H1 (cell line): ENCODE measurements at regions not wholly inside any gene's neighbourhood (a gene's known extent, or its start where the extent isn't known, plus 50 kb on each side); places are given as distances from the start of the nearest gene placed in this dataset.
"Not testable (repeated sequence)": the region's sequence is repeated elsewhere in the genome, so short reads cannot be mapped to it uniquely, and the experiment has no call there.

Source experiments
- CTCF ChIA-PET: fragments of 300-600 bp; sonication (Branson Sonifier 250); formaldehyde crosslinking; loops from one replicate; lab custom pipeline; 2021; ENCODE audit not compliant: partially characterized antibody; lab: Charles Lee
- POLR2A ChIA-PET: fragments of 300-600 bp; sonication (Branson Sonifier 250); formaldehyde crosslinking; loops from one replicate; lab custom pipeline; 2021; ENCODE audit warnings: inconsistent platforms; ENCODE audit not compliant: partially characterized antibody; lab: Charles Lee
- DNase-seq, 2 experiments: peaks; one replicate each; pipeline versions ENCODE4 v3.0.0 to v3.0.0-alpha.2; 2010 to 2022; ENCODE audit warnings: low spot score in 2 of 2, low read depth in 1 of 2, mixed read lengths in 1 of 2
- FAIRE-seq: peaks from 2 replicates; lab custom pipeline; 2011; peaks lifted over from hg19 to GRCh38; lab: Jason Lieb, UNC
- H2AFZ ChIP-seq: 2 replicates; pipeline ENCODE4 v1.8.1; 2012; ENCODE audit warnings: low read length, inconsistent platforms
- H2AK5ac ChIP-seq: 2 replicates; pipeline ENCODE4 v1.6.1; 2013; ENCODE audit warnings: low read depth, low read length
- H2BK120ac ChIP-seq: replicated peaks from 2 replicates; pipeline ENCODE3; 2013; ENCODE audit warnings: low read depth, low read length, inconsistent platforms
- H2BK12ac ChIP-seq: 2 replicates; pipeline ENCODE4 v1.6.1; 2013; ENCODE audit warnings: low read depth, low read length
- H2BK15ac ChIP-seq: 2 replicates; pipeline ENCODE4 v1.6.1; 2013; ENCODE audit warnings: low read length
- H2BK20ac ChIP-seq: 2 replicates; pipeline ENCODE4 v1.6.1; 2013; ENCODE audit warnings: low read length
- H2BK5ac ChIP-seq: 2 replicates; pipeline ENCODE4 v1.6.1; 2013; ENCODE audit warnings: low read depth, low read length
- H3K14ac ChIP-seq: 2 replicates; pipeline ENCODE4 v1.6.1; 2013; ENCODE audit warnings: inconsistent platforms; ENCODE audit not compliant: insufficient read length
- H3K18ac ChIP-seq: 2 replicates; pipeline ENCODE4 v1.6.1; 2013; ENCODE audit warnings: low read length; ENCODE audit errors: extremely low read depth
- H3K23ac ChIP-seq: 2 replicates; pipeline ENCODE4 v1.6.1; 2013; ENCODE audit warnings: inconsistent platforms; ENCODE audit not compliant: insufficient read length
- H3K23me2 ChIP-seq: 2 replicates; pipeline ENCODE4 v1.6.1; 2013; ENCODE audit warnings: low read depth, low read length
- H3K27ac ChIP-seq: 2 replicates; pipeline ENCODE4 v1.6.1; 2011; ENCODE audit warnings: low read depth, low read length, inconsistent platforms
- H3K27me3 ChIP-seq, 4 experiments: replicated peaks in 1 of 4; 1 replicate in 1 of 4; 2 replicates in 3 of 4; pipeline versions ENCODE4 v1.6.1 to v1.8.1; 2011 to 2013; ENCODE audit warnings: low read length in 3 of 4, mild to moderate bottlenecking in 3 of 4, inconsistent platforms in 2 of 4, mixed read lengths in 2 of 4, moderate library complexity in 1 of 4; ENCODE audit not compliant: control insufficient read depth in 3 of 4, insufficient read depth in 3 of 4; ENCODE audit errors: extremely low read depth in 1 of 4
- H3K36me3 ChIP-seq, 4 experiments: 2 replicates each; pipeline versions ENCODE4 v1.6.1 to v1.8.1; 2011 to 2013; ENCODE audit warnings: mild to moderate bottlenecking in 4 of 4, low read length in 3 of 4, moderate library complexity in 2 of 4, control low read depth in 1 of 4, inconsistent platforms in 1 of 4; ENCODE audit not compliant: insufficient read depth in 4 of 4, control insufficient read depth in 2 of 4
- H3K4ac ChIP-seq: replicated peaks from 2 replicates; pipeline ENCODE3; 2013; ENCODE audit warnings: low read length, low read depth, mixed read lengths, inconsistent platforms; ENCODE audit not compliant: insufficient read length
- H3K4me1 ChIP-seq, 4 experiments: replicated peaks in 1 of 4; 1 replicate in 1 of 4; 2 replicates in 3 of 4; pipeline versions ENCODE4 v1.6.1 to v1.8.1; 2011 to 2013; ENCODE audit warnings: low read length in 3 of 4, inconsistent platforms in 2 of 4, mixed read lengths in 1 of 4; ENCODE audit not compliant: insufficient read depth in 4 of 4, control insufficient read depth in 3 of 4
- H3K4me2 ChIP-seq, 2 experiments: 2 replicates each; pipeline versions ENCODE4 v1.6.1 to v1.8.1; 2011 to 2013; ENCODE audit warnings: low read depth in 2 of 2, low read length in 2 of 2, control low read depth in 1 of 2, inconsistent platforms in 1 of 2, mild to moderate bottlenecking in 1 of 2; ENCODE audit not compliant: insufficient read depth in 1 of 2
- H3K4me3 ChIP-seq, 4 experiments: fragments of 200-600, 300-600 bp in 1 of 4; sonication (generic), shearing (Covaris generic), sonication (Bioruptor Twin) in 1 of 4; 2 replicates each; pipeline versions ENCODE4 v1.5.1 to v1.8.1; 2011 to 2016; ENCODE audit warnings: low read length in 4 of 4, low read depth in 3 of 4, control low read depth in 2 of 4, inconsistent platforms in 2 of 4, mild to moderate bottlenecking in 2 of 4, mixed read lengths in 1 of 4, moderate library complexity in 1 of 4; ENCODE audit not compliant: insufficient read depth in 2 of 4; ENCODE audit errors: extremely low read depth in 1 of 4
- H3K56ac ChIP-seq: replicated peaks from 2 replicates; pipeline ENCODE3; 2013; ENCODE audit warnings: low read depth, mild to moderate bottlenecking, mixed read lengths, low read length, inconsistent platforms; ENCODE audit not compliant: insufficient read length
- H3K79me1 ChIP-seq: 2 replicates; pipeline ENCODE4 v1.6.1; 2013; ENCODE audit warnings: low read depth, low read length, control low read depth
- H3K79me2 ChIP-seq, 2 experiments: 2 replicates each; pipeline versions ENCODE4 v1.6.1 to v1.8.1; 2012 to 2013; ENCODE audit warnings: low read length in 2 of 2, mild to moderate bottlenecking in 2 of 2, inconsistent platforms in 1 of 2; ENCODE audit not compliant: insufficient read depth in 2 of 2, control insufficient read depth in 1 of 2
- H3K9ac ChIP-seq, 4 experiments: replicated peaks in 1 of 4; 1 replicate in 1 of 4; 2 replicates in 3 of 4; pipeline versions ENCODE4 v1.6.1 to v1.8.1; 2011 to 2013; ENCODE audit warnings: low read depth in 3 of 4, low read length in 3 of 4, control low read depth in 2 of 4, mild to moderate bottlenecking in 2 of 4, moderate library complexity in 2 of 4, inconsistent platforms in 1 of 4; ENCODE audit errors: extremely low read depth in 1 of 4
- H3K9me3 ChIP-seq, 2 experiments: 2 replicates each; pipeline versions ENCODE4 v1.6.1 to v1.8.1; 2012 to 2013; ENCODE audit warnings: mild to moderate bottlenecking in 2 of 2, moderate library complexity in 2 of 2, control low read depth in 1 of 2, inconsistent platforms in 1 of 2, low read depth in 1 of 2, low read length in 1 of 2, mixed read lengths in 1 of 2; ENCODE audit not compliant: insufficient read depth in 2 of 2
- H4K20me1 ChIP-seq, 2 experiments: replicated peaks in 1 of 2; 2 replicates each; pipeline versions ENCODE3 to v1.8.1; 2011 to 2013; ENCODE audit warnings: inconsistent platforms in 2 of 2, low read length in 2 of 2, mild to moderate bottlenecking in 1 of 2; ENCODE audit not compliant: insufficient read depth in 2 of 2, control insufficient read depth in 1 of 2
- H4K5ac ChIP-seq: 2 replicates; pipeline ENCODE4 v1.6.1; 2013; ENCODE audit warnings: low read length, low read depth, mixed read lengths, inconsistent platforms; ENCODE audit not compliant: insufficient read length
- H4K8ac ChIP-seq: 2 replicates; pipeline ENCODE4 v1.8.0; 2013; ENCODE audit warnings: mild to moderate bottlenecking, moderate library complexity, low read length, inconsistent platforms; ENCODE audit not compliant: insufficient read depth; ENCODE audit errors: extremely low read depth
- H4K91ac ChIP-seq: replicated peaks from 2 replicates; pipeline ENCODE3; 2013; ENCODE audit warnings: low read length, mixed read lengths, inconsistent platforms; ENCODE audit not compliant: insufficient read length
- E2F6 ChIP-seq: IDR thresholded peaks from 2 replicates; pipeline ENCODE4 v1.6.1; 2012; ENCODE audit warnings: inconsistent platforms
- EP300 ChIP-seq, 2 experiments: IDR thresholded peaks; 1 replicate in 1 of 2; 2 replicates in 1 of 2; pipeline ENCODE4 v1.6.1; 2011 to 2012; ENCODE audit warnings: low read depth in 2 of 2, low read length in 2 of 2, mild to moderate bottlenecking in 2 of 2, borderline replicate concordance in 1 of 2, inconsistent platforms in 1 of 2, moderate library complexity in 1 of 2
- POLR2A ChIP-seq, 2 experiments: IDR thresholded peaks; 1 replicate in 1 of 2; 2 replicates in 1 of 2; pipeline ENCODE4 v1.6.1; 2011; ENCODE audit warnings: low read depth in 2 of 2, low read length in 2 of 2, mild to moderate bottlenecking in 2 of 2; ENCODE audit errors: control extremely low read depth in 1 of 2
- POLR2AphosphoS5 ChIP-seq: IDR thresholded peaks from 2 replicates; pipeline ENCODE4 v1.6.1; 2011; ENCODE audit warnings: low read depth, low read length
- SIN3A ChIP-seq, 2 experiments: IDR thresholded peaks in 1 of 2; conservative IDR thresholded peaks in 1 of 2; 2 replicates each; pipeline ENCODE4 v1.6.1; 2011 to 2012; ENCODE audit warnings: low read length in 2 of 2, improper control_type of control experiment in 1 of 2, low read depth in 1 of 2, mild to moderate bottlenecking in 1 of 2
- TAF1 ChIP-seq: IDR thresholded peaks from 2 replicates; pipeline ENCODE4 v1.6.1; 2011; ENCODE audit warnings: mild to moderate bottlenecking, low read depth, low read length
- TBP ChIP-seq: IDR thresholded peaks from 2 replicates; pipeline ENCODE4 v1.6.1; 2011; ENCODE audit warnings: low read depth, low read length, improper control_type of control experiment
- WGBS, 2 experiments: shearing (Covaris generic) in 1 of 2; methylation state at CpG; one replicate each; pipeline versions ENCODE4 v1.1.6 to v1.1.7; 2013 to 2015; ENCODE audit warnings: low lambda C conversion rate in 2 of 2, mixed read lengths in 2 of 2, inconsistent platforms in 1 of 2, low coverage in 1 of 2, missing lambda C conversion rate in 1 of 2; ENCODE audit not compliant: insufficient replicate concordance in 2 of 2, insufficient coverage in 1 of 2, insufficient read length in 1 of 2; ENCODE audit errors: extremely low coverage in 1 of 2, missing lambda C conversion rate in 1 of 2; 5-methylcytosine and 5-hydroxymethylcytosine counted together

DNA sequence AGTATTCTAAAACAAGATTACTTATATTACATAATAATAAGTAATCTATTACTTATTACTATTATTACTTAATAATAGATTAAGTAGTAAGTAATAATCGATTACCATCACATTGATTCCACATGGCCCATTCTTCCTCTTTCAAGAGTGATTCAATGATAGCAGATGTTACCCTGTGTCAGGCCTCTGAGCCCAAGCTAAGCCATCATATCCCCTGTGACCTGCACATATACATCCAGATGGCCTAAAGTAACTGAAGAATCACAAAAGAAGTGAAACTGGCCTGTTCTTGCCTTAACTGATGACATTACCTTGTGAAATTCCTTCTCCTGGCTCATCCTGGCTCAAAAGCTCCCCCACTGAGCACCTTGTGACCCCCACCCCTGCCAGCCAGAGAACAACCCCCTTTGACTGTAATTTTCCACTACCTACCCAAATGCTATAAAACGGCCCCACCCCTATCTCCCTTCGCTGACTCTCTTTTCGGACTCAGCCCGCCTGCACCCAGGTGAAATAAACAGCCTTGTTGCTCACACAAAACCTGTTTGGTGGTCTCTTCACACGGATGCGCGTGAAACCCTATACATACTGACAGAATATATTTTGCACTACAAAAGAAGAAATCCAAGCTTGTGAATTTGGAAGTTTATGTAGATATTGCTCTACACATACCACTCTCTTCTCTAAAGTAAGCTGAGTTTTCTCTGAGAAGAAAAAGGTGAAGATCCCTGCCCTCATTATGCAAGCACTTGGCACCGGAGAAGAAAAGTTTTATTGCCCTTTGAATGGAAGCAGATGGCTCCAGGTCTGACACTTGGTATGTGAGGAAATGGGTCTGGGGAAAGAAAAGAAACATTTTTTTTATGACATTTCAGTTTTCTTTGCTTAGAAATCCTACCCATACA, 488.6 kb upstream of the IMPG1 start:
- peak in 1 of 2 experiments; percentile 59 for DNase-seq
- not testable (repeated sequence) for H3K27me3 ChIP-seq, H3K79me1 ChIP-seq, H3K14ac ChIP-seq, H4K20me1 ChIP-seq, H3K36me3 ChIP-seq, H3K4ac ChIP-seq, H2BK20ac ChIP-seq, H3K23me2 ChIP-seq, H3K9me3 ChIP-seq, H2AFZ ChIP-seq, H2AK5ac ChIP-seq, FAIRE-seq, H3K23ac ChIP-seq, H2BK12ac ChIP-seq, H2BK15ac ChIP-seq, H4K91ac ChIP-seq, H4K8ac ChIP-seq
- Histone ChIP-seq H4K5ac (peak overlapping the region; percentile 90), H3K4me1 (peaks cover 0 to 15% (median 6%) of the 10 kb centered on the region in 4 experiments; a peak in 3 of 7 replicates), H2BK5ac (peak overlapping the region; percentile 38; the same call in 1 of the 2 replicates), H3K4me3 (peak overlapping the region; percentile 45 to 95 (median 74)), H3K79me2 (peaks cover 0 to 42% of the 10 kb centered on the region in 2 experiments; a peak in 3 of 4 replicates), H3K9ac (peak overlapping the region; percentile 53 to 87 (median 63)), H3K27ac (peak overlapping the region; percentile 59), H3K18ac (peak overlapping the region; percentile 72), H3K56ac (peak overlapping the region; percentile 74), H3K4me2 (peak overlapping the region; percentile 50 to 58), H2BK120ac (peak overlapping the region; percentile 11)
- ChIA-PET POLR2A (interaction anchor here (0.5 to 6.0 kb wide), 29 partner anchors 8 to 286 kb away, joined by 3 to 44 read pairs (median 4); no protein-coding TSS in a partner anchor), CTCF (interaction anchor here (1.0 kb wide), 1 partner anchor 626 kb away, joined by 3 read pairs; no protein-coding TSS in a partner anchor)
- WGBS, 2 experiments = 9% methylated on average over 9 of the region's 9 CpGs; no CpG with 5 or more reads in 1 of the 2 experiments
- TF ChIP-seq TAF1 (peak; percentile 71), SIN3A (conservative IDR thresholded peaks at IDR 0.05 in 1 of 2, IDR thresholded peaks at IDR 0.05 in 1 of 2; ENCODE audit: low read depth in 1 of 2, low read length in 2 of 2) (peak in 1 of 2 experiments; percentile 29; a peak in 1 of 4 replicates), EP300 (IDR thresholded peaks at IDR 0.05; ENCODE audit: borderline replicate concordance in 1 of 2, low read depth in 2 of 2, low read length in 2 of 2) (peak in 1 of 2 experiments; percentile 25; a peak in 1 of 3 replicates), TBP (peak; percentile 77), POLR2A (IDR thresholded peaks at IDR 0.05; ENCODE audit: control extremely low read depth in 1 of 2, low read depth in 2 of 2, low read length in 2 of 2) (peak; percentile 37 to 73; a peak in 2 of 3 replicates), E2F6 (peak; percentile 26; the same call in 1 of the 2 replicates), POLR2AphosphoS5 (peak; percentile 59)
